Activated T-cell treated with anti-CD3 and anti-CD28 coated beads, Interleukin-2, amount 50 U/mL, for 72 hours (primary cell): ENCODE measurements at regions not wholly inside any gene's neighbourhood (a gene's known extent, or its start where the extent isn't known, plus 50 kb on each side); places are given as distances from the start of the nearest gene placed in this dataset.

Source experiments
- ATAC-seq, 2 donors: fragments of 150-1000 bp; cut with Tn5 transposase; replicated peaks in 1 of 2; 2 replicates each; pipeline ENCODE4 v1.10.0; 2021; ENCODE audit warnings: moderate library complexity in 2 of 2, mild to moderate bottlenecking in 1 of 2
- DNase-seq, 2 donors: peaks; one replicate each; pipeline ENCODE4 v3.0.0; 2021 to 2022; ENCODE audit warnings: mixed read lengths in 1 of 2
- H3K27ac Mint-ChIP-seq: one replicate; pipeline ENCODE4 v1.8.0; 2022; ENCODE audit warnings: mild to moderate bottlenecking, moderate library complexity, mixed read lengths
- H3K27me3 Mint-ChIP-seq: one replicate; pipeline ENCODE4 v1.8.0; 2022; ENCODE audit warnings: low read depth, mixed read lengths
- H3K36me3 Mint-ChIP-seq, 2 donors: one replicate each; pipeline ENCODE4 v1.8.0; 2022; ENCODE audit warnings: mixed read lengths in 2 of 2, mild to moderate bottlenecking in 1 of 2; ENCODE audit not compliant: insufficient read depth in 2 of 2
- H3K4me1 Mint-ChIP-seq: one replicate; pipeline ENCODE4 v1.8.0; 2022; ENCODE audit warnings: low read depth, mixed read lengths
- H3K4me3 Mint-ChIP-seq, 2 donors: one replicate each; pipeline ENCODE4 v1.8.0; 2022; ENCODE audit warnings: mild to moderate bottlenecking in 2 of 2, mixed read lengths in 2 of 2, moderate library complexity in 2 of 2
- H3K9me3 Mint-ChIP-seq, 2 donors: one replicate each; pipeline ENCODE4 v1.8.0; 2022; ENCODE audit warnings: mixed read lengths in 2 of 2

GRCh38 chr1:234778221-234779159 lies 168.5 kb upstream of the IRF2BP2 start:
- H3K9me3 Mint-ChIP-seq = peaks cover 2 to 4% of the 10 kb centered on the region in 2 donors
- ATAC-seq = no peak
- H3K27me3 Mint-ChIP-seq = no peaks in the 10 kb centered on the region
- H3K4me3 Mint-ChIP-seq = no peak overlapping the region
- no peak for DNase-seq
- H3K4me1 Mint-ChIP-seq = peaks cover 22% of the 10 kb centered on the region
- no peak overlapping the region for H3K27ac Mint-ChIP-seq
- H3K36me3 Mint-ChIP-seq = peaks cover 6 to 7% of the 10 kb centered on the region in 2 donors

GRCh38 chr1:234777856-234778220 lies 167.9 kb upstream of the IRF2BP2 start:
- DNase-seq (no peak), ATAC-seq (no peak)
- Mint-ChIP-seq H3K27ac (no peak overlapping the region), H3K36me3 (peaks cover 8% of the 10 kb centered on the region in 2 donors), H3K4me3 (no peak overlapping the region), H3K9me3 (peaks cover 3 to 5% of the 10 kb centered on the region in 2 donors), H3K27me3 (no peaks in the 10 kb centered on the region), H3K4me1 (peaks cover 26% of the 10 kb centered on the region)

- no peak for ATAC-seq
- no peak for DNase-seq
- Mint-ChIP-seq H3K4me1 (peaks cover 33% of the 10 kb centered on the region), H3K27ac (no peak overlapping the region), H3K36me3 (peaks cover 8 to 9% of the 10 kb centered on the region in 2 donors), H3K9me3 (peaks cover 3 to 5% of the 10 kb centered on the region in 2 donors), H3K4me3 (no peak overlapping the region), H3K27me3 (no peaks in the 10 kb centered on the region)
Measured at GRCh38 chr1:234776876-234777855, 167.2 kb upstream of the IRF2BP2 start.

- Mint-ChIP-seq H3K27me3 (no peaks in the 10 kb centered on the region), H3K9me3 (peaks cover 3 to 5% of the 10 kb centered on the region in 2 donors), H3K4me3 (no peak overlapping the region), H3K36me3 (peaks cover 8 to 10% of the 10 kb centered on the region in 2 donors), H3K27ac (no peak overlapping the region), H3K4me1 (peaks cover 41% of the 10 kb centered on the region)
- ATAC-seq (no peak), DNase-seq (no peak)
Measured at GRCh38 chr1:234776256-234776875, 166.4 kb upstream of the IRF2BP2 start.

DNA sequence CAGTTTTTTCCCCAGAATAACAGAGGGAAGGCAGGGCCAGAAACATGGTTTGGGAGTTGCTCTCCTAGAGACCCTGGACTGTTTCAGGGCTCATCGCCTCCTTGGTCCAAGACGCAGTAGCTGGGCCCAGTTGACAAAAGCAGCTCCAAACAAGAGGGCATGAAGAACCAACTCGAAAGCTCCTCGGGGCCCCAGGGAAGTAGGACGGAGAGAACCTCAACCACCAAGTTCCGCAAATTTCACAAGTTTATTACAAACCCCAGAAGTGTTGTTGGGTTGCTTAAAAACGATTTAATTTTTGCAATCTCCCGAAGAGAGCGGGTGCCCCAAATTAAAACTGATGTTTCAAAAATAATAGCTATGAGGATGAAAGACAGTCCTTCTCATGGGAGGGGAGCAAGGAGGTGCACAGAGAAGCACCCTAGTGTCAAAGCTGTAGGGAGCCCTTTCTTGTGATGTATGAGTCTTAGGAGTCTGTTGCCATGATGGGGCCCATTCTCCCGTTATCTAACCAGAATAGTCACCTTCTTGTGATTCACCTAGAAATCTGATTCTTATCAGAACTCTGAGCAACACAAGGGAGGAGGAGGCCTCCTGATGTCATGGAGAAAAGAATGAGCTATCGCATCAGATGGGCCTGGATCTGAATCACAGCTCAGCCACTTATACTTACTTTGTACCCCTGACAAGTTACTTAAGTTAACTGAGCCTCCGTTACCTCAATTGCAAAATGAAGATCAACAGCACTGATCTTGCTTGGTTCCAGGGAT lies 165.7 kb upstream of the IRF2BP2 start:
- peak; percentile 56 to 66 for ATAC-seq
- peak; percentile 50 to 63 for DNase-seq
- Mint-ChIP-seq H3K36me3 (peaks cover 8 to 10% of the 10 kb centered on the region in 2 donors), H3K4me3 (peak overlapping the region in 1 of 2 donors; percentile 27), H3K4me1 (peaks cover 48% of the 10 kb centered on the region), H3K27me3 (no peaks in the 10 kb centered on the region), H3K9me3 (peaks cover 3 to 5% of the 10 kb centered on the region in 2 donors), H3K27ac (peak overlapping the region; percentile 17)

GRCh38 chr1:234774971-234775370 lies 165.0 kb upstream of the IRF2BP2 start:
- Mint-ChIP-seq H3K36me3 (peaks cover 8 to 10% of the 10 kb centered on the region in 2 donors), H3K4me1 (peaks cover 55% of the 10 kb centered on the region), H3K27ac (no peak overlapping the region), H3K9me3 (peaks cover 3 to 5% of the 10 kb centered on the region in 2 donors), H3K4me3 (peak overlapping the region in 1 of 2 donors; percentile 27), H3K27me3 (no peaks in the 10 kb centered on the region)
- no peak for ATAC-seq
- no peak for DNase-seq

- H3K27me3 Mint-ChIP-seq = no peaks in the 10 kb centered on the region
- no peak for ATAC-seq
- H3K27ac Mint-ChIP-seq = no peak overlapping the region
- H3K4me1 Mint-ChIP-seq = peaks cover 63% of the 10 kb centered on the region
- peaks cover 8 to 10% of the 10 kb centered on the region in 2 donors for H3K36me3 Mint-ChIP-seq
- no peak overlapping the region for H3K4me3 Mint-ChIP-seq
- peaks cover 3 to 5% of the 10 kb centered on the region in 2 donors for H3K9me3 Mint-ChIP-seq
- DNase-seq = no peak
Measured at GRCh38 chr1:234773936-234774677, 164.1 kb upstream of the IRF2BP2 start.

- H3K9me3 Mint-ChIP-seq = peaks cover 3 to 5% of the 10 kb centered on the region in 2 donors
- peaks cover 79% of the 10 kb centered on the region for H3K4me1 Mint-ChIP-seq
- ATAC-seq = peak; percentile 82 to 88
Measured at GRCh38 chr1:234772345-234773147, 162.6 kb upstream of the IRF2BP2 start.

DNA sequence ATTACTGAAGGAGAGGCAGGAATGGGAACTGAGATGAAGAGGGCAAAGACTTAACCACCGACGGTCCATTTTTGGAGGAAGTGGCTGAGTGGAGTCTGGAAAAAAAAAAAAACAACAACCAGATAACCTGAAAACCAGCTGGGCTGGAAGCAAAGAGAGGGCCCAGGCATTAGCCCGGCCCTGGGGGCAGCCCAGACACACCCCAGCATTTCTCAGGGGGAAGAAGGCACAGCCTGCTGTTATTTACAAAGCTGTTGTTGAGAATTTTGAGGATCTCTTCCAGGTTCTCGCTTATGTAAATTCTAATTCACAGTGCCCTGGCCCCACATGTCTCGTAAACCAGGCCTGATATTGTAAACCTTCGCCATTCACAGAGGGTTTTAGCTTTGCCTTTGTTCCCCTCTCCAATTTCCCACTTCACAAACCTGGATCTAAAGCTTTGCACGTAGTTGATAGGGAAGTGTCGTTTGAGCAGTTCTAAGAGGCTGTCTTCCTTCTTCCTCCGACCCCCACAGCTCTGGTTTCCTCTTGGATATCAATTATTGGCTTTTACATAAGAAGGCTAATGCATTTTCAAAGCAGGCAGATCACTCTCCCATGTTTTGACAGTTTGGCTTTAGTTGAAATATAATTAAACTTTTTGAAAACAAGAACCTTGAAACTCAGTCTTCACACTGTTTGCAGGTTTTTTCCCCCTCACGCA lies 161.8 kb upstream of the IRF2BP2 start:
- Mint-ChIP-seq H3K27ac (peak overlapping the region; percentile 95), H3K4me1 (peaks cover 86% of the 10 kb centered on the region), H3K36me3 (peaks cover 8 to 10% of the 10 kb centered on the region in 2 donors), H3K4me3 (peak overlapping the region; percentile 81 to 84), H3K27me3 (no peaks in the 10 kb centered on the region), H3K9me3 (peaks cover 3 to 5% of the 10 kb centered on the region in 2 donors)
- DNase-seq (no peak), ATAC-seq (no peak)

More at GRCh38 chr1:234772345-234773147, 162.6 kb upstream of the IRF2BP2 start:
- H3K4me3 Mint-ChIP-seq = peak overlapping the region; percentile 81 to 84
- H3K36me3 Mint-ChIP-seq = peaks cover 8 to 10% of the 10 kb centered on the region in 2 donors
- peak overlapping the region; percentile 95 for H3K27ac Mint-ChIP-seq
- H3K27me3 Mint-ChIP-seq = no peaks in the 10 kb centered on the region
- peak; percentile 89 to 94 for DNase-seq

- peak overlapping the region; percentile 44 for H3K27ac Mint-ChIP-seq
- H3K4me3 Mint-ChIP-seq = peak overlapping the region; percentile 81 to 84
- H3K4me1 Mint-ChIP-seq = peaks cover 88% of the 10 kb centered on the region
Measured at GRCh38 chr1:234770924-234771540, 161.1 kb upstream of the IRF2BP2 start.

More at GRCh38 chr1:234770924-234771540, 161.1 kb upstream of the IRF2BP2 start:
- DNase-seq = no peak
- no peaks in the 10 kb centered on the region for H3K27me3 Mint-ChIP-seq
- no peak for ATAC-seq
- H3K9me3 Mint-ChIP-seq = peaks cover 3 to 5% of the 10 kb centered on the region in 2 donors
- H3K36me3 Mint-ChIP-seq = peaks cover 8 to 10% of the 10 kb centered on the region in 2 donors
